Endothelial cell of umbilical vein (primary cell): ENCODE measurements at regions not wholly inside any gene's neighbourhood (a gene's known extent, or its start where the extent isn't known, plus 50 kb on each side); places are given as distances from the start of the nearest gene placed in this dataset.

Experiments
- BruUV-seq: library from RNA; stranded (reverse); fragments of 400-500 nt; replicated peaks from 2 replicates; lab custom pipeline; 2021; lab: Mats Ljungman, UMichigan
- CTCF ChIA-PET: fragments of 300-600, 350-600 bp; sonication (Branson Sonifier 250); formaldehyde crosslinking; loops from one replicate; lab custom pipeline; 2021; ENCODE audit warnings: antibody characterized with exemption, inconsistent platforms; lab: Charles Lee
- POLR2A ChIA-PET: fragments of 300-600, 350-600 bp; sonication (Branson Sonifier 250); formaldehyde crosslinking; loops from one replicate; lab custom pipeline; 2021; ENCODE audit warnings: antibody characterized with exemption, inconsistent platforms; lab: Charles Lee
- DNase-seq: peaks from one replicate; pipeline ENCODE4 v3.0.0-alpha.2; 2011; ENCODE audit warnings: low read depth, low spot score
- FAIRE-seq: peaks from 2 replicates; lab custom pipeline; 2011; peaks lifted over from hg19 to GRCh38; lab: Jason Lieb, UNC
- H2AFZ ChIP-seq: 2 replicates; pipeline ENCODE4 v1.6.0; 2012; ENCODE audit warnings: low read depth, low read length, control low read depth, inconsistent platforms
- H3K27ac ChIP-seq: 2 replicates; pipeline ENCODE4 v1.5.1; 2011; ENCODE audit warnings: low read depth, mild to moderate bottlenecking, control low read depth, low read length, moderate library complexity; ENCODE audit not compliant: insufficient read depth
- H3K27me3 ChIP-seq, 2 experiments: 2 replicates each; pipeline versions ENCODE4 v1.6.0 to v1.6.1; 2011; ENCODE audit warnings: low read length in 2 of 2, mixed read lengths in 1 of 2; ENCODE audit not compliant: control insufficient read depth in 2 of 2, insufficient read depth in 2 of 2
- H3K36me3 ChIP-seq, 2 experiments: 2 replicates in 1 of 2; 3 replicates in 1 of 2; pipeline ENCODE4 v1.5.1; 2011; ENCODE audit warnings: low read length in 2 of 2, mild to moderate bottlenecking in 1 of 2, moderate library complexity in 1 of 2; ENCODE audit not compliant: control insufficient read depth in 2 of 2, insufficient read depth in 2 of 2; ENCODE audit errors: extremely low read depth in 1 of 2
- H3K4me1 ChIP-seq: 3 replicates; pipeline ENCODE4 v1.5.1; 2011; ENCODE audit warnings: mild to moderate bottlenecking, low read length; ENCODE audit not compliant: control insufficient read depth, insufficient read depth; ENCODE audit errors: extremely low read depth
- H3K4me2 ChIP-seq: 2 replicates; pipeline ENCODE4 v1.6.1; 2011; ENCODE audit warnings: low read length, control low read depth, mixed read lengths; ENCODE audit not compliant: insufficient read depth
- H3K4me3 ChIP-seq, 3 experiments: fragments of 200-600 bp in 1 of 3; sonication (generic), shearing (Covaris generic) in 1 of 3; replicated peaks in 1 of 3; 2 replicates each; pipeline ENCODE4 v1.5.1; 2011 to 2016; ENCODE audit warnings: control low read depth in 3 of 3, low read length in 3 of 3, mild to moderate bottlenecking in 2 of 3, inconsistent platforms in 1 of 3, low read depth in 1 of 3, moderate library complexity in 1 of 3; ENCODE audit not compliant: insufficient read depth in 1 of 3
- H3K79me2 ChIP-seq: 2 replicates; pipeline ENCODE4 v1.6.0; 2012; ENCODE audit warnings: low read length, inconsistent platforms; ENCODE audit not compliant: control insufficient read depth, insufficient read depth
- H3K9ac ChIP-seq: replicated peaks from 2 replicates; pipeline ENCODE3; 2011; ENCODE audit warnings: low read length, control low read depth; ENCODE audit not compliant: insufficient read depth; ENCODE audit errors: extremely low read depth
- H3K9me1 ChIP-seq: replicated peaks from 3 replicates; pipeline ENCODE4 v1.6.0; 2011; ENCODE audit warnings: mild to moderate bottlenecking, low read length; ENCODE audit not compliant: control insufficient read depth, insufficient read depth; ENCODE audit errors: extremely low read depth
- H3K9me3 ChIP-seq: replicated peaks from 2 replicates; pipeline ENCODE4 v1.5.1; 2012; ENCODE audit warnings: low read length, inconsistent platforms; ENCODE audit not compliant: control insufficient read depth, insufficient read depth
- H4K20me1 ChIP-seq: replicated peaks from 2 replicates; pipeline ENCODE3; 2011; ENCODE audit warnings: mild to moderate bottlenecking, low read length; ENCODE audit not compliant: control insufficient read depth, insufficient read depth; ENCODE audit errors: extremely low read depth
- FOS ChIP-seq: IDR thresholded peaks from 2 replicates; pipeline ENCODE4 v1.6.1; 2011; ENCODE audit warnings: mild to moderate bottlenecking, low read length, moderate library complexity, borderline replicate concordance; ENCODE audit not compliant: insufficient read depth
- GATA2 ChIP-seq: IDR thresholded peaks from 2 replicates; pipeline ENCODE4 v1.7.0; 2011; ENCODE audit warnings: low read depth, mild to moderate bottlenecking, moderate library complexity, mixed read lengths, low read length; ENCODE audit not compliant: insufficient read length, insufficient read depth
- JUN ChIP-seq: IDR thresholded peaks from 2 replicates; pipeline ENCODE4 v1.6.1; 2011; ENCODE audit warnings: borderline replicate concordance, low read depth; ENCODE audit not compliant: insufficient read length, insufficient read depth
- MYC ChIP-seq: IDR thresholded peaks from one replicate; pipeline ENCODE4 v1.6.1; 2011; ENCODE audit warnings: mild to moderate bottlenecking, low read depth, low read length
- POLR2A ChIP-seq: IDR thresholded peaks from 2 replicates; pipeline ENCODE4 v1.6.1; 2012; ENCODE audit warnings: low read depth, mild to moderate bottlenecking, control low read depth, low read length
- dilution Hi-C: fragments of 300-500 bp; cut with MboI; formaldehyde crosslinking; loops from one replicate; pipeline ENCODE4 v1.15.0; 2019; ENCODE audit warnings: low sequenced_read_pairs; ENCODE audit not compliant: extremely low pct_ligation_motif_present
- intact Hi-C: fragments of 100-400 bp; cut with micrococcal nuclease; formaldehyde crosslinking; loops from one replicate; pipeline ENCODE4 v1.10.0; 2022
- TF ChIP-seq, protein P1 (sequence below), 2 donors: IDR thresholded peaks; 1 replicate in 1 of 2; 2 replicates in 1 of 2; pipeline ENCODE4 v1.5.1; 2011; ENCODE audit warnings: low read length in 2 of 2, mild to moderate bottlenecking in 2 of 2, moderate library complexity in 2 of 2, control low read depth in 1 of 2, inconsistent platforms in 1 of 2, low read depth in 1 of 2; ENCODE audit not compliant: insufficient read depth in 1 of 2; ENCODE audit errors: extremely low read depth in 1 of 2

DNA sequence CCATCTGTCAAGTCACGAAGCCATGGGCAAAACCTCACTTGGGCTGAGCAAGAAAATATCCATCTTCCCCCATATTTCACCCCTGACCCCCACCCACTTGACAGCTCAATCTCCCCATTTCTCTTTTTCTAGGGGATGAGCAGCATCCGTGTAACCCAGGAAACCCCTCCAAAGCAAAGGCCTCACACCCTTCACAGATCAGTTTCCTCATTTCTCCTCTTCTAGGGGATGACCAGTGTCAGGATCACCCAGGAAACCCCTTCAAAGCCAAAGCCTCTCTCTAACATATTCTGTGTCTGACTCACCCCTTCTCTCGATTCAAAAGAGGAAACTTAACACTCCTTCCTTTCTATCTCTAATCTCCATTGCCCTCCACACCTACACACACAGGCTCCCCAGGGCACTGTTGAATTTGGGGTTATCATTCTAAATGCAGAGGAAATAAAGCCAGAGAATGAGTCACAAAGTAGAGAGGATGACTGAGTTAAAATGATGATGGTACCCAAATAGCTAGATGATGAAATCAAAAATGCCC, 439.7 kb downstream of the BUD13 start:
- no peak overlapping the region for H3K9ac ChIP-seq
- no peaks in the 10 kb centered on the region for H3K9me3 ChIP-seq
- no peaks in the 10 kb centered on the region for H3K27me3 ChIP-seq
- no peaks in the 10 kb centered on the region for H3K4me1 ChIP-seq
- DNase-seq (no peak), FAIRE-seq (no peak)
- intact Hi-C loops (no loop called here), dilution Hi-C loops (no loop called here)
- H4K20me1 ChIP-seq = no peaks in the 10 kb centered on the region
- TF ChIP-seq FOS (no peak), GATA2 (peak; percentile 7)
- BruUV-seq = no TSS peak
- no peaks in the 10 kb centered on the region for H3K36me3 ChIP-seq
- CTCF ChIA-PET = no interaction called here
- no peak overlapping the region for H2AFZ ChIP-seq
- no peaks in the 10 kb centered on the region for H3K79me2 ChIP-seq
- no peak overlapping the region for H3K4me2 ChIP-seq
- no peak overlapping the region for H3K4me3 ChIP-seq
- POLR2A ChIA-PET = no interaction called here
- no peaks in the 10 kb centered on the region for H3K9me1 ChIP-seq
- no peak overlapping the region for H3K27ac ChIP-seq

DNA sequence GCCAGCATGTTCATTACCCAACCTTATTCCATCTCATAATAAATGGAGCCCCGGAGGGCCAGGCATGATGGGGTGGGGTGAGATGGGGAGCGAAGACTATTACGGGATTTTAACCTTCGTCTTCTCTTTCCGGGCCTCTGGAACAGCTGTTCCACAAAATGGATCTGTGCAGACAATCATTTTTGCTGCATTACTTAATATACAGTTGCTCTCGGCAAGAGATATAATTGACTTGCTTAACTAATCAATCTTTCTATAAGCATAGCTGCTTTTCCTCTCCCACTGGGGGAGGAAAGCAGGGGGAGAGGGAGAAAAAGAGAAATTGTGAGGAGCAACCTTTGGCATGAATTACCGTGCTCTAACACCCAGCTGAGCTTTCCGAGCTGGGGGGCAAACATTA, 440.4 kb downstream of the BUD13 start:
- Histone ChIP-seq H3K27ac (no peak overlapping the region), H3K9me3 (no peaks in the 10 kb centered on the region), H3K27me3 (no peaks in the 10 kb centered on the region), H3K79me2 (no peaks in the 10 kb centered on the region), H3K9ac (no peak overlapping the region), H3K4me3 (no peak overlapping the region), H2AFZ (no peak overlapping the region), H4K20me1 (no peaks in the 10 kb centered on the region), H3K9me1 (no peaks in the 10 kb centered on the region), H3K4me2 (no peak overlapping the region), H3K36me3 (no peaks in the 10 kb centered on the region), H3K4me1 (no peaks in the 10 kb centered on the region)
- DNase-seq = no peak
- no peak for FAIRE-seq
- ChIA-PET CTCF (no interaction called here), POLR2A (no interaction called here)
- intact Hi-C loops = no loop called here
- TF ChIP-seq, protein P1, sequence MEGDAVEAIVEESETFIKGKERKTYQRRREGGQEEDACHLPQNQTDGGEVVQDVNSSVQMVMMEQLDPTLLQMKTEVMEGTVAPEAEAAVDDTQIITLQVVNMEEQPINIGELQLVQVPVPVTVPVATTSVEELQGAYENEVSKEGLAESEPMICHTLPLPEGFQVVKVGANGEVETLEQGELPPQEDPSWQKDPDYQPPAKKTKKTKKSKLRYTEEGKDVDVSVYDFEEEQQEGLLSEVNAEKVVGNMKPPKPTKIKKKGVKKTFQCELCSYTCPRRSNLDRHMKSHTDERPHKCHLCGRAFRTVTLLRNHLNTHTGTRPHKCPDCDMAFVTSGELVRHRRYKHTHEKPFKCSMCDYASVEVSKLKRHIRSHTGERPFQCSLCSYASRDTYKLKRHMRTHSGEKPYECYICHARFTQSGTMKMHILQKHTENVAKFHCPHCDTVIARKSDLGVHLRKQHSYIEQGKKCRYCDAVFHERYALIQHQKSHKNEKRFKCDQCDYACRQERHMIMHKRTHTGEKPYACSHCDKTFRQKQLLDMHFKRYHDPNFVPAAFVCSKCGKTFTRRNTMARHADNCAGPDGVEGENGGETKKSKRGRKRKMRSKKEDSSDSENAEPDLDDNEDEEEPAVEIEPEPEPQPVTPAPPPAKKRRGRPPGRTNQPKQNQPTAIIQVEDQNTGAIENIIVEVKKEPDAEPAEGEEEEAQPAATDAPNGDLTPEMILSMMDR (IDR thresholded peaks at IDR 0.05; ENCODE audit: extremely low read depth in 1 of 2, insufficient read depth in 1 of 2, low read depth in 1 of 2, low read length in 2 of 2) = no peak
- no peak for TF ChIP-seq JUN
- TF ChIP-seq POLR2A = no peak
- no peak for TF ChIP-seq MYC
- TF ChIP-seq GATA2 = no peak
- dilution Hi-C loops = no loop called here
- no TSS peak for BruUV-seq
